Myocyte (in vitro differentiated cells): ENCODE measurements at regions not wholly inside any gene's neighbourhood (a gene's known extent, or its start where the extent isn't known, plus 50 kb on each side); places are given as distances from the start of the nearest gene placed in this dataset.

Source experiments
- DNase-seq: peaks from one replicate; pipeline ENCODE4 v3.0.0-alpha.2; 2012; ENCODE audit warnings: low read depth

DNA sequence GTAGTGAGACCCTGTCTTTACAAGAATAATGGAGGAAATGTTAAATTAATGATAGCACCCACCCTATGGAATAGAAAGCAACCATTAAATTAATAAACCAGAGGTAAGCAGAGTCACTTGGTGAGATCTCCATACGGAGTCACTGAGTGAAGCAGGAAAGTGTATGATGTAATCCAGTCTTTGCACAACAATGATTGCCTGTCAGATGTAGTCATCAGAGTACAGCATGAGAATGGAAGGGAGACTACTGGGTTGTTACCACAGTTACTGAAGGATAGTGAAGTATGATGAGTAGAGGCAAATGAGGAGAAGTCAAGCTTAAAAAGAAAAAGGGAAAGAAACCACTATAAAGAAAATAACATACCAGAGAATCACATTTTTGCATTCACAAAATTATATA, 371.9 kb upstream of the SHH start:
- no peak for DNase-seq

DNA sequence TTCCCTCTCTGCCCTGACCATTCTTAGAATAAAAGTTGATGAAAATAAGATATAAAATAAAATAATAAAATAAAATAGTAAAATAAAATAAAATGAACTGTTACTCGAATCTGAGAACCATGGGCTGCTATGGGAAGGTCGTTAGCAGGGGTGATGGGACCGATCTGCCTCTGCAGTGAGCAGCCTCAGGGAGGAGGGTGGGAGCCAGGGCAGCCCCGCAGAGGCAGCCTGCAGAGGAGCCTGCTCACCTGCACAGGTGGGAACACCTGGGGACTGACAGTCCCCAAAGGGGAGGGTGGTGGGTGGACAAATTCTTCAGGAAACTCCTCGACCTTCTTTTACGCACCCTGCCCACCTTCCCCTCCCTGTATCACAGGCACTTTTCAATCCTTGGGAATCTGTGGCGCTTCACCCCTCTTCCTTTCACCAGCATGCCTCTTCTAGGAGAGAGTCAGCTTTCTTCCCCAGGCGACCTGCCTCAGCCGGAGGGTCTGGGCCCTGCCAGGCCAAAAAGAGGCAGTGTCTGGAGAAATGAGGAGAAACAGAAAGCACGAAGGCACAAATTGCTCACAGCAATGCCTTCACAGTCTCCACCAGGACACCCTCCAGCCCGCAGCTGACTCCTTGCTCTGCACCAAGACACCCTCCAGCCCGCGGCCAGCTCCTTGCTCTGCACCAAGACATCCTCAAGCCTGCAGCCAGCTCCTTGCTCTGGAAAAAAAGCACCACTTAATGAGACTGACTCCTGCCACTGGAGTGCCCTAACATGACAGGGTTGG, 368.4 kb upstream of the SHH start:
- DNase-seq: no peak

DNA sequence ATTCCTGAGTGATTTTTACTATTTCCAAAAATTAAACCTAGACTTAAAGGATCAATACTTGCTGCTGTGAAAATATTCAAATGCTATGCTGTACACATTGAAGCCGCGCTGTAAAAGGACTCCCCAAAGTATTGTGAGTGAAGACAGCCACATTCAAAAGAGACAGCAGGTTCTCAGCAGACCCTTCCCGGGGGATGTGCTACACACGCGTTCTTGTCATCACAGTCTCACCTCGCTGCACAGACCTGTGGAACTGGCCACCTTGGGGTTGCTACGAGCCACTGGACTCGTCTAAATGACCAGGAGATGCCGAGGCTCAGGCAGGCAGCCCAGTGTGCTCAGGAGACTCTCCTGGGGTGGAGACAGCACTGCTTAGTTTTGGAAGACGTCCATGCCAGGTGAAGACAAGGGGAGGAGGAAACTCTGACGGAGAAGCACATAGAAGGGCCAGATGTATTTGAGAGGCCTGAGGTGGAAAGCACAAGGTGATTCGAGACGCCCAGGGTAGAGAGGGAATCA, 367.7 kb upstream of the SHH start:
- DNase-seq: no peak

DNA sequence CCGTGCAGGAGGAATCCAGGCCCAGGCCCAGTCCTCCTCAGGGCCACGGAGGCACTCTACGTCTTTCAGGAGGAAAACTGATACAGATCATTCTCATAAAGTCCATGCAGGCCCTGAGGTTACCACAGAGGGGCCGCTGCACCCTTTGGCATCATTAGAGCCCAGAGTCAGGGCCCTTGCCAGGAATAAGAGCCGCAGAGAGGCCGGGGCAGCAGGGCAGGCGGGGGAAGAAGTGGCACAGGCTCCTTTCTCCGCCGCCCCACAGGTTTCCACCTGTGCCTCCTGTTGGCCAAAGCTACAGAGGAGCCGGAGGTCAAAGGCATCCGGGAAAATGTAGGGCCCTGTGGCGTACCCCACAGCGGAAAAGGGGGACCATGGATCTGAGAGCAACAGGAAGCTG, 366.6 kb upstream of the SHH start:
- DNase-seq: no peak

DNA sequence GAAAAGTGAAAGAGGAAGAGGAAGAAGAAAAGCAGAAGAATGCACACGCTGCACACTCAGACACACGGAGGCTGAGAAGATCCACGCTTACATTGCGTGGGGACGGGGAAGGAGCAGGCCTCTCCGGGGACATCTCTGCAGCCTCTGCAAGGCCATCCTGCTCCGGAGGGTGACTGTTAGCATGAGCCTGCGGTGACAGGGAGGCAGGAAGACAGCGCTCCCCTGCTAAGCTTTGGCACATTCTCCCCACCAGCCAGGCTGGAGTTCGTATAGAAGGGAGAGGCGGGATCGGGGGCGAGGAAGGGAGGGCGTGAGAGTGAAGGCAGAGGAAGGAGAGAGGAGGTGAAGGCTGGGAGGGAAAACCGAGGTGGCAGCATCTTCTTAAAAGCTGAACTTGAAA, 366.0 kb upstream of the SHH start:
- no peak for DNase-seq

DNA sequence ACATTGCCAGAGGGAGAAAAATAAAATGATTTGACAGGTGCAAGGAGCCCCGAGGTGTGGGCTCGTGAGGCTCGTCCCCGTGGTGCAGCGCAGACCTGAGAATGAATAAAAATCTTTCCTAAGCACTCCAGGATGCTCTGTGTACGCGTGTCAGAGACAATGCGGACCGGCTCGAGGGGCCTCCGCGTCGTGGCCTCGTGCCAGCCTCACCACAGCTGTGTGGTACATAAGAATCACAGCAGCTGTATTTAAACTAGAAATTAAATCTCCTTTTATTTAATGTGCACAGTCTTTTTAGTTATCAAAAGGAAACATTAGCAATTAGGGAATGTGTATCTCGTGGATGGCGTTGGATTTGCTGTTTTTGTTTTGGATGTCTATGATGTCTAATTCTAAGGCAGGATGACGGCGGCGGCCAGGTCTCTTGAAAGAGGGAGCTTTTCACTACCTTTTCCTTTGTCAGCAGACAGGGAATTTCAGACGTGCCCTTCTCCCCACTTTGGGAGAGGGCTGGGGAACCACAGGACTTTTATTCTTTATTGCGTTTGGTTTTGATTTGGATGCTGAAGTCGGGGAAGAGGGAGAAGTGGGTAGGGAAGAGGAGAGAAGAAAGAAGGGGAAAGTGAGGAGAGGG, 365.3 kb upstream of the SHH start:
- no peak for DNase-seq

DNA sequence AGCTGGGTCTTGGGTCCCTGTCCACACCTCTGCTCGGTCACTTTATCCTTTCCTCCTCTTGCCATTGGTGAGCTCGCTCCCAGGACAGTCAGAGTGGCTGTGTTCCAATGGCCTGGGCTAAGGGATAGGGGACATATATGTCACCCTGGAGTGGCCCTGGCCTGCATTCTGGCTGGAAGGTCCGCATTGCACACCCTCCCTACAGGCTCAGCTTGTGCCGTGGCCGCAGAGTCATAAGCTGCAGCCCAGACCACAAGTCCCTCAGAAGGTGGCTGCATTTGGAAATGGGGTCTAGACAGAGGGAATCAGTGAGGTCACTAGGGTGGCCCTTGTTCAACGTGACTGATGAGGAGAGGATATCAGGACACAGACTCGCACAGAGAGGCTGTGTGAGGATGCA, 363.8 kb upstream of the SHH start:
- no peak for DNase-seq

DNA sequence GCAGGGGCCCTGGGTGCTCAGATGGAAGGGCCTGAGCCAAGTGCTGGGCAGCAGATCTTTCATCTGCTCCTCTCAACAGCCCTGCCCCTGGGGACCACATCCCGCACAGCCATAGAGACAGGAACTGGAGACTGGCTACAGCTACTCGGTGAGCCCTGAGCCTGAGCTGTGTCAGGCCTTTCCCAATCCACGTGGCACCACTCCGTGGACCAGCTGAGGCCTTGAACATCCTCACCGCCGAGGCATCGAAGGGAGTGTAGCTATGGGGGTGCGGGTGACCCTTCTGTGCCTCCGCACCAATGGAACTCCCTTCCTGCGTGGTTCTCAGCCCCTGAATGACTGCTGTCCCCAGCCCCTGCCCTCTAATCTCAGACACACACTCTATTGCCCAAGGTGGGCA, 362.7 kb upstream of the SHH start:
- no peak for DNase-seq

DNA sequence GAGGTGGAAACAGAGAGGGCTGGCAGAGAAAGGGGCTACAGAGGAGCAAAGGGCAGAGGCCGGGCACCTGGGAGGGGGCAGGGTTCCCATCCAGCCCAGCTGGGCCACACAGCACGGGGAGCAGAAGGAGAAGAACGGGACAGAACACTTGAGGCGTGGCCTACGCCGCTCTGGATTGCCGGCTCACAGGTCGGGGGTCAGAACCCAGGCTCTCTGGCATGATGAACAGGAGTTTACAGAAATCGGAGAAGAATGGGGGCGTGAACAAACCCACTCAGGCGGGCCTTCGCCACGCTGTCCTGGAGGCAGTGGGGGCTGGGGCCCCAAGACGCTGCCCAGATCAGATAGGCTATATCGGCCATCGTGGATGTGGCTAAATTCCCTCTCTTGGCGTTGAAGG, 362.2 kb upstream of the SHH start:
- no peak for DNase-seq

DNA sequence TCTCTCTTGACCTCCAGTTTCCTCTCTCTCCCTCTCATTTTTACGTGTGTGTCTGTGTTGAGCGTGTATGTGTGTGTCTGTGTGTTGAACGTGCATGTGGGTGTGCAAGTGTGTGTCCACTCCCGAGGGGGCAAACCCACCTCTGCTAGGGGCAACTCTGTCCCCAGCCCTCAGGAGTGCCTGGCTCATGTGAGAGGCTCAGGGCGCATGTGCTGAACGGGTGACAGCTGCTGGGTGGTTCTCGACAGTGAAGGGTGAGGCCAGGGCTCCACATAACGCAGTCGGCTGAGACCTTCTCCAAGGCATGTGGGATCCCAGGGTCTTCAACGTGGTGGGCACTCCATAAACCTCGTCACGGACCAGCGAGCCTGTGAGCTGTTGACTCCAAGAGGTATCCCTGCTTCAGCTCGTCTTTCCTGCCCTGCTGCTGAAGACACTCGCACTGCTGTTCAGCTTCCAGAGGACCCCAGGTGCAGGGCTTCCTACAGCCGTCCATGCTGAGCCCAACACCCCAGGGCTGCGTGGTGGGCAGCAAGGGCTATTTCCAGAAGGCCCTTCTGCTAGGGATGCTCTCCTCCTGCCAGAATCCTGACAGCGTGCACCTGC, 361.6 kb upstream of the SHH start:
- DNase-seq: no peak

DNA sequence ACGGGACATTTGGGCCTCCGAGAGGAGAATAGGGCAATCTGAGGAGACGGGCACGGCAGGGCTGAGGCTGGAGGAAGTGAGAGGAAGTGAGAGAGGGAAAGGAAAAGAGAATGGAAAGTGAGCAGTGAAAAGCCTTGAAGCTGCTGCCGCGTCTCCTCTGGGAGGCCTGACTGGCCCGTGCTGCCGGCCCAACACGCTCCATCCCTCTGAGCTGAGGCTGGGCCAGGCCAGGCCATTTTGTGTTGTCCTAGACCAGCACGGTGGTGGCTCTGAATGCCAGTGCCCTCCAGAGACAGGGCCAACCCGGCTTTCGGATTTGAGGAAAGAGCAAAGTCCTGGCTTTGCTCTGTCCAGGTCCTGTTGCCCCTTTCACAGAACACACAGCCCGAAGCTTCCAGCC, 361.1 kb upstream of the SHH start:
- no peak for DNase-seq

DNA sequence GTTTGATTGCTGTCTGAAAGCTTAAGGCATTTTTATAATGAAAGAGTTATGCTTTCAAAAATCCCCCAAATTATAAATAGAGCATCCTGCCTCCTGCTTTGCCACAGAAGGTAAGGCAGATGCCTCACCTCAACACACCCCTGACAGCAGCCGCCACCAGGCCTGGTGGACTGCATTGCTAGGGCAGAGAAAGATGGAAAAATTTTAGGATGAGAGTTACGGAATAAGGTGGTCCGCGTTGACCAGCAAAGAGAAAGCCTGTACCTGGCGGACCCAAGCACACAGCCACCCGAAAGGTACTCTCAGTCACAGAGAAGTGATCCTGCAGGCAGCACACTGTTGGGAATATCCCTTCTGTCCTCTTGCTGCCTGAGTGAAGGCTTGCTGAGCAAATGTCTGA, 360.4 kb upstream of the SHH start:
- DNase-seq: no peak

DNA sequence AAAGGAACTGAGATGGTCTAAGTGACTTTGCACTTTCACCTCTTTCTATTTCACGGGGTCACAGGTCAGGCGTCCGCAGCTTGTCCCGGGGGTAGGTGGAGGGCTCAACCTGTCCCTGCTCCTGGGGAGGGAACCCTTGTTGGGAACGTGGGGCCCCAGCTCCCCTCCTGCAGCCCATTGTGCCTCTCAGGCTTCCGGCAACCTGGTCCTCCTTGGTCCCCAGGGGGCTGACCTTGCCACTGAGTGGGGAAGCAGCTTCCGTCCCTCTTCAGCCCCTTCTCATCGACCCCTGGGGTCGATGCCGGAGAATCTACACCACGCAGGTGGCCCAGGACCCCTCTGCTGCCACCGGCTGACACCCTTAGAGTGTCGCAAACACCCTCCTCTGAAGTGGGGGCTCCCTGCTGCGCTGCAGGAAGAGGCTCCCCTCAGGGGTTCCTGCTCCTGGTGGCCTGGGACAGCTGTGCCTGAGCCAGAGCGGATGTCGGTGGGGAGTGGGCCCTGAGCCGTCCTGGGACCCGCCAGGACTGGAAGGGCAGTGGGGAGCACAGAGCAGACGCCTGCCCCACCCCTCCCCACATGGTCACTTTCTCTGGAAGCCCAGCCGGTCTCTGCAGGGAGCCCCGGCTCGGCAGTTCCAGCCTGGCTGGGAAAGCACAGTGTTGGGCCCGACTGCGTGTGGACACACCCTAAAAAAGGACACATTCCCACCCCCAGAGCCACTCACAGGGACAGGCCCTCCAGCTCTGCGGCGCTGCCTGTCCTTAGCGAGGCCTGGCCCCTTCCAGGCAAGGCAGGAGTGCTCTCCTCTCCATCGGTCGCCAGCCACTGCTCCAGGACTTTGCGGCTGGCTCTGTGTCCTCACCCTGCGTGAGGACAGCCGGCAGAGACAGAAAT, 357.5 kb upstream of the SHH start:
- DNase-seq: no peak

DNA sequence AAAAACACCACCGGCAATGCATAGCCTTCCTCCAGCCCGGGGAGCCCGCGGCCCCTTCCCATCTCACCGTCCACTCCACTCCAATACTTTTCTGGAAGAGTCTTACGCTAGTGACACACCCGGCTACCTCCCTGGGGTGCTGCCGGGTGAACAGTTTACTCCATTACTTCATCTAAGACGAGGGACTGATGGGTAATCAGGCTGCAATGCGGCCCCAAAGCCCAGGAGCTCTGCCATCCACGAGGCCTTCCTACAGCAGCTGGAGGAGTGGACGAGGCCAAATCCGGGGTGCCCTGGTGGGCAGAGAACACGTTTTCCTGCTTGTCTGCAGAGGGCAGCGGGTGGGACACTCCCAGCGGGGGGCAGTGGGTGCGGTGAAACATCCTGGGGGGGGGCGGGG, 356.2 kb upstream of the SHH start:
- no peak for DNase-seq

DNA sequence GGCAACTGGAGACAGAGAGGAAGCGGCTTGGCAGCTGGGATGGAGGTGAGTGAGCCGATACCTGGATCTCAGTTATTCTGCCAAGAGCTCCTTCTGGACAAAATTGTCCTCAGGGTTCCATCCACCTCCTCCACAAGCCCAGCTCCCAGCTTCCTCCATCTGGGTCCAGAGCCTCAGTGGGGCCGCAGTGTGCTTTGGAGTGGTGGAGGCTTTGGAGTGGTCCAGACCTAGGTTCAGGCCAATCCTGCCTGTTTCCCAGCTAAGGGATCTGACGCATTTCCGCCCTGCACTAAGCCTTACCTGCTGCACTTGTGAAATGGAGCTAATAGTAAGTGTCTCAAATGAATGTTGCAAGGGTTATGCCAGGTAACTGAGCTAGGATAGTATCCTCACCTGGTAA, 355.7 kb upstream of the SHH start:
- no peak for DNase-seq

DNA sequence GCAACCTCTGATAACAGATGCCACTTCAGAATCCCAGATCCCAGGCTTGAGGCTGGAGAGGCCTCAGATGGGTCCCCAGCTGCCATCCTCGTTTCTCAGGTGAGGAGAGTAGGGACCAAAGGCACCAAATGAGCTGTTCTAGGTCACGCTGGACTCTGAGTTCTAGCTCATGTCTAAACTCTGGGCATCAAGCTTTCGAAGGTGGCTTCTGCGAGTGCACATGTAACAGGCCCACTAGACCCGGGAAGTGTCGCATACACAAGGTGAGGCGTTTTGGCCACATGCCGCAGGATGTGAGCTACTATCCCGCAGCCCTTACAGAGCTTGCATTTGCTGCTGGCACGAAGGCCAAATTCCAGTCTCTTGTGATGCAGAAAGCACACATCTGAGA, 355.1 kb upstream of the SHH start:
- DNase-seq: no peak

DNA sequence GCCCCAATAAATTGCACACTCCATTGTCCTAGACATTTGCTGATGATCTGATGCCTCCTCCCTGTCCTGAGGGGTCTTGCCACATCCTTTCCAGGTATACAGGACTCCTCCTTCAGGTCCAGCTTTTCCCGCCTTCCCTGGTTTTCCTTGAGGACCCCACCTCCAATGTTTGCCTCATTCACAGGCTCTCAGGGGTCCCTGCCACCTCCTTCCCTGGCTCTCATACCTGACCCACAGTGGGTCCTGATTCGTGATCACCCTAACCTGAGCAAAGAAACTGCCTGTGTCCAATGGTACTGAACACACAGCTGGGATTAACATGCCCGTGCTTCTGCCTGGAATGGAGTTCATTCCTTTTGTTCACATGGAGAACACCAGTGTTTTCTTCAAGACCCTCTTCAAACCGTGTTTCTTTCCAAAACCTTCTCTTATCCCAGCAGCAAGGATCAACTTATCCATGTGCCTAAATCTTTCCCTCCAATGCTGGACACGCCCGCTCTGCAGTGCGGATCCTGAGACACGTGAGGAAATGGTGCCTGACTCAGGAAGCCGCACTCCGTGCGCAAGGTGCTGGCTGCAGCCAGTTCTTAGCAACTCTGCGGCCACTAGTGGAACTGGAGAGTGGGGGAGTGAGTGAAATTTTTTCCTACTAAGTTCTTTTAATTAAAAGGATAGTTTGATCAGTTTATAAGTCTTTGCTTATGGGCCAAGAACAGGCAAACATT, 354.6 kb upstream of the SHH start:
- no peak for DNase-seq

DNA sequence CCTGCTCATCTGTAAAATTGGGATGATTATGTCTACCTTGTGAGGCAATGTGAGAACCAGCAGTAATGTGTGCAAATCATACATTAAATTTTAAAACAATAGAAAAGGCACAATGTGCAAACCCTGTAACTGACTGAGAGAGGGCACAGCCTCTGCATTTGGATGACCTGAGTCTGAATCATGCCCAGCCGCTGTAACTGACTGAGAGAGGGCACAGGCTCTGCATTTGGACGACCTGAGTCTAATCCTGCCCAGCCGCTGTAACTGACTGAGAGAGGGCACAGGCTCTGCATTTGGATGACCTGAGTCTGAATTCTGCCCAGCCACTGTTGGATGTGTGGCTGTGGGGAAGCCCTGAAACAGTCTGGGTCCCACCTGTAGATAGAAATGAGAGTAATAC, 351.5 kb upstream of the SHH start:
- no peak for DNase-seq

DNA sequence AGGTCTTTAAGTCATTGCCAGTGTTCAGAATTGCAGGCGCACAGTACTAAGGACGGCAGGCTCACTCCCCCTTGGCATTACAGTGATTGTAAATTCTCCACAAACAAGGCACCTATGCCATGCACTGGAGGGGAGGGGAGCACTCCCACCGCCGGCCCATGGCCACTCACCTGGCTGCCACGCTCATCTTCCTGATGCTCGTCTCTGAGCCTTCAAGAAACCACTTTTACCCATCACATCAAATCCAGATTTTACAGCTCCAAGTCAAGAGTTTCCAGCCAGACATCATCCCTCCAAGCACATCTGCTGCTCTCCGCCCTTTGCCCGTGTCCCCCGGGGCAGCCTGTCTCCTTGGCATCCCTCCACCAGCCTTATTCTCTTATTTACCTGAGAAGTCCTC, 350.2 kb upstream of the SHH start:
- DNase-seq: no peak

DNA sequence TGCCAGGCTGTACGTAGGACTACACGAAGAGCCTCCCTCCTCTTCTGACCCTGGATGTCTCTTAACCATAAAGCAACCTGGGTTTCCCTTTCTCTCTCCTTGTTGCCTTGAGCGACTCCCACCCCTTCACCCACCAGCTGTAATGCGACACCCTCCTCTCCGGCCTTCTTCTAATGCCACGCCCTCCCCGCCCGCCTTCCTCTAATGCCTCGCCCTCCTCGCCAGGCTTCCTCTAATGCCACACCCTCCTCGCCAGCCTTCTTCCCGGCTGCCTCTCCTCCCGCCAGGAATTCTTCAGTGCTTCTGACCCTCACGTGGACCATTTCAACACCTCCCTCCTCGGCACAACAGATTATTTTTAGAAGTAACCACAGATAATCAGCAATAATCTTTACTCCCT, 348.5 kb upstream of the SHH start:
- no peak for DNase-seq

DNA sequence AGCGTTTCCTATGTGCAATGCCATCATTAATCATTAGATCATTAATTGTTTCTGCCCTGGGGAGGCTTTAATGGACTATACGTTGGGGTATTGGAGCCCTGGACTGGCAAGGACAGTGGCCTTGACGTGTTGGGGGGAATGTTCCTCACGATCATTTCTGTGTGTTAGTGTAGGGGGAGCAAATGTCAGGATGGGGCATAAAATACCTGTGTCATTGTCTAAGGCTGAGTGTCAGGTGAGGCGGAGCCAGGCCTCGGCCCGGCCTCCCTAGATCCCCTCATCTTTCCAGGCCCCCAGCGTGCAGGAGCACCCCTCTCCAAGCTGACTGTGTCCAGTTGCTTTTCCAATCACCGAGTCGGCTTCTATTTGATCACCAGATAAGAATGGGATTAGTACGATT, 346.4 kb upstream of the SHH start:
- DNase-seq: no peak
